ENCODE measurements at regions not wholly inside any gene's neighbourhood (a gene's known extent, or its start where the extent isn't known, plus 50 kb on each side); places are given as distances from the start of the nearest gene placed in this dataset.

DNA sequence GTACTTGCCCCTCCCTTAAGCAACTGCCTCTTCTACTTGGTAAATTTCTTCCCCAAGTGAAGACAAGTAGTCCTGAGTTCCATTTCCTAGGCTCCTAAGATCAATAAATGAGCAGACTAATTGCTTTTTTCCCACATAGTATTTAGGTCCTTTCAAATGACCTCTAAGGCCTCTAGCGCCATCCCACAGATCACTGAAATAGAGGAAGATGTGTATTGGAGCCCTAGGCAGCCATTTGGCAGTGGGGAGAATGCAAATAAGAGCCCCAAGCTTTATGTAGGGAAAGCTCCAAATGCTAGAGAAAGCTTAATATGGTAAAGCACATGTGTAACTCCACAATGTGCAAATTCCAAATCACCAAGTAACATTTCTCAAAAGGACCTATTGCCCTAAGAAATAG lies 316.5 kb upstream of the PHF14 start:
- Histone ChIP-seq H3K9me3 (ENCODE audit: control insufficient read depth, low read depth, low read length) (no peaks in the 10 kb centered on the region), H3K36me3 (ENCODE audit: control insufficient read depth, low read depth, low read length) (no peaks in the 10 kb centered on the region), H3K4me1 (ENCODE audit: control insufficient read depth, low read depth, low read length) (peaks cover 13% of the 10 kb centered on the region), H3K9ac (ENCODE audit: low read length) (no peak overlapping the region), H3K4me3 (ENCODE audit: low read length) (no peak overlapping the region), H3K27ac (ENCODE audit: low read length) (no peak overlapping the region), H3K27me3 (ENCODE audit: control insufficient read depth, insufficient read depth, low read length) (no peaks in the 10 kb centered on the region)

DNA sequence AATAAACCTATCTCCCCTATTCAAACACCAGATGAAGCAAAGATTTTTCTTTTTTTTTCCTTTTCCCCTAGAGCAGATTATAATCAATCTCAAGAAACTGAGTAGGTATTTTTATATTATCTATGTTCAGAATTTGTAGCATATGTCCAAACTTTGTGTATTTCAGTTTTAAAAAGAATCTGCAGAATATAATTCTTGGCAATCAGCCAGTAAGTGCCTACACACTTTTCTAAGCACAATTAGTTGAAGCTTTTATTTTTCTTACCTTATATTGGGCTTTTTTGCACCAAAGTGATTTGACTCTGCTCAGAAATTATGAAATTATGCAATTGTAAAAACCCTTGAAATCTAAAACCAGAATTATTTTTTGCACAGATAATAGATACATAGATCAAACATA lies 315.8 kb upstream of the PHF14 start:
- Histone ChIP-seq H3K9ac (ENCODE audit: low read length) (no peak overlapping the region), H3K36me3 (ENCODE audit: control insufficient read depth, low read depth, low read length) (no peaks in the 10 kb centered on the region), H3K9me3 (ENCODE audit: control insufficient read depth, low read depth, low read length) (no peaks in the 10 kb centered on the region), H3K27ac (ENCODE audit: low read length) (no peak overlapping the region), H3K27me3 (ENCODE audit: control insufficient read depth, insufficient read depth, low read length) (no peaks in the 10 kb centered on the region), H3K4me3 (ENCODE audit: low read length) (no peak overlapping the region), H3K4me1 (ENCODE audit: control insufficient read depth, low read depth, low read length) (peaks cover 13% of the 10 kb centered on the region)

DNA sequence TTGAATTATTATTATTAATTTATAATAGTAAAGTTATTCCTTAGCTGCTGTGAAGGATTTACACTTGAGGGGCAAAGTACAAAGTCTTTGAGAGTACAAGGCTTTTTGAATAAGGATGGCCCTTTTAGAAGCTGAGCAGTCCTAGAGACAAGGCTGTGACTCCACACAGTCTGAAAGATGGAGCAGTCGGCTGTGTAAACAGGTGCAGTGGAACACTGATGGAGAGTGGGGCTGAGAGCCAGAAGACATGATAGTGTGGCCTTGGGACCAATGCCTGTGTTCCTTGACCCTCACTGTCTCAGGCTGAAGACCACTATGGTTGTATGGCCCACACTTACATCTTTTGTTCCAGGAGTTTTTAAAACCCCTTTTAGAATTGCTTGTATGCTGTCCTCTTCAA lies 311.2 kb upstream of the PHF14 start:
- Histone ChIP-seq H3K4me3 (ENCODE audit: low read length) (no peak overlapping the region), H3K27ac (ENCODE audit: low read length) (no peak overlapping the region), H3K9me3 (ENCODE audit: control insufficient read depth, low read depth, low read length) (no peaks in the 10 kb centered on the region), H3K27me3 (ENCODE audit: control insufficient read depth, insufficient read depth, low read length) (no peaks in the 10 kb centered on the region), H3K36me3 (ENCODE audit: control insufficient read depth, low read depth, low read length) (no peaks in the 10 kb centered on the region), H3K4me1 (ENCODE audit: control insufficient read depth, low read depth, low read length) (peaks cover 3% of the 10 kb centered on the region), H3K9ac (ENCODE audit: low read length) (no peak overlapping the region)

- no peak overlapping the region for H3K9ac ChIP-seq (ENCODE audit: low read length)
- H3K4me3 ChIP-seq (ENCODE audit: low read length) = no peak overlapping the region
- H3K4me1 ChIP-seq (ENCODE audit: control insufficient read depth, low read depth, low read length) = no peaks in the 10 kb centered on the region
- H3K9me3 ChIP-seq (ENCODE audit: control insufficient read depth, low read depth, low read length) = no peaks in the 10 kb centered on the region
- H3K27me3 ChIP-seq (ENCODE audit: control insufficient read depth, insufficient read depth, low read length) = no peaks in the 10 kb centered on the region
- no peaks in the 10 kb centered on the region for H3K36me3 ChIP-seq (ENCODE audit: control insufficient read depth, low read depth, low read length)
- no peak overlapping the region for H3K27ac ChIP-seq (ENCODE audit: low read length)
Measured at GRCh38 chr7:10662982-10663884, 310.4 kb upstream of the PHF14 start.

- no peak overlapping the region for H3K27ac ChIP-seq (ENCODE audit: low read length)
- H3K9ac ChIP-seq (ENCODE audit: low read length) = no peak overlapping the region
- H3K4me3 ChIP-seq (ENCODE audit: low read length) = no peak overlapping the region
- H3K36me3 ChIP-seq (ENCODE audit: control insufficient read depth, low read depth, low read length) = no peaks in the 10 kb centered on the region
- H3K9me3 ChIP-seq (ENCODE audit: control insufficient read depth, low read depth, low read length) = no peaks in the 10 kb centered on the region
- H3K4me1 ChIP-seq (ENCODE audit: control insufficient read depth, low read depth, low read length) = no peaks in the 10 kb centered on the region
- no peaks in the 10 kb centered on the region for H3K27me3 ChIP-seq (ENCODE audit: control insufficient read depth, insufficient read depth, low read length)
Measured at GRCh38 chr7:10672186-10672585, 301.5 kb upstream of the PHF14 start.

GRCh38 chr7:10677211-10677610 lies 296.5 kb upstream of the PHF14 start:
- H3K27me3 ChIP-seq (ENCODE audit: control insufficient read depth, insufficient read depth, low read length) = no peaks in the 10 kb centered on the region
- no peaks in the 10 kb centered on the region for H3K36me3 ChIP-seq (ENCODE audit: control insufficient read depth, low read depth, low read length)
- no peaks in the 10 kb centered on the region for H3K9me3 ChIP-seq (ENCODE audit: control insufficient read depth, low read depth, low read length)
- H3K4me1 ChIP-seq (ENCODE audit: control insufficient read depth, low read depth, low read length) = peaks cover 2% of the 10 kb centered on the region
- no peak overlapping the region for H3K9ac ChIP-seq (ENCODE audit: low read length)
- no peak overlapping the region for H3K4me3 ChIP-seq (ENCODE audit: low read length)
- H3K27ac ChIP-seq (ENCODE audit: low read length) = no peak overlapping the region

GRCh38 chr7:10677668-10678232 lies 295.9 kb upstream of the PHF14 start:
- no peak overlapping the region for H3K4me3 ChIP-seq (ENCODE audit: low read length)
- H3K4me1 ChIP-seq (ENCODE audit: control insufficient read depth, low read depth, low read length) = peaks cover 2% of the 10 kb centered on the region
- no peak overlapping the region for H3K27ac ChIP-seq (ENCODE audit: low read length)
- no peaks in the 10 kb centered on the region for H3K9me3 ChIP-seq (ENCODE audit: control insufficient read depth, low read depth, low read length)
- H3K27me3 ChIP-seq (ENCODE audit: control insufficient read depth, insufficient read depth, low read length) = no peaks in the 10 kb centered on the region
- no peaks in the 10 kb centered on the region for H3K36me3 ChIP-seq (ENCODE audit: control insufficient read depth, low read depth, low read length)
- no peak overlapping the region for H3K9ac ChIP-seq (ENCODE audit: low read length)

DNA sequence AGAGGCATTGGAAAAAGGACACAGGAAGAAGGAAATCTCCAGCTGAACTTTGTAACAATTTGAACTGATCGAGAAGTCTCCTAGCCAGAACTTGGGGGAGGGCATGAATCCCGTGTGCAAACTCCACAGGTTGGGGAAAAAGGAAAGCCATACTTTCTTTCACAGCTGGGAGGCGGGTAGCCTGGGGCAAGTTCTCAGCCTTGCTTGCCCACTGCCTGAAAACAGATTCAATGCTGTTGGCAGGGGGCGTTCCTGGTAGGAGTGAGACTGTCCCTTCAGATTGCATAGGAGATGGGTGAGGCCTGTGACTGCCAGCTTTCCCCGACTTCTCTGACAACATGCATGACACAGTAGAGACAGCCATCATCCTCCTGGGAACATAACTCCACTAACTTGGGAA lies 289.1 kb upstream of the PHF14 start:
- H3K9ac ChIP-seq (ENCODE audit: low read length) = no peak overlapping the region
- no peak overlapping the region for H3K4me3 ChIP-seq (ENCODE audit: low read length)
- H3K27me3 ChIP-seq (ENCODE audit: control insufficient read depth, insufficient read depth, low read length) = no peaks in the 10 kb centered on the region
- H3K9me3 ChIP-seq (ENCODE audit: control insufficient read depth, low read depth, low read length) = no peaks in the 10 kb centered on the region
- no peaks in the 10 kb centered on the region for H3K36me3 ChIP-seq (ENCODE audit: control insufficient read depth, low read depth, low read length)
- H3K27ac ChIP-seq (ENCODE audit: low read length) = no peak overlapping the region
- H3K4me1 ChIP-seq (ENCODE audit: control insufficient read depth, low read depth, low read length) = peaks cover 2% of the 10 kb centered on the region

GRCh38 chr7:10685040-10685439 lies 288.6 kb upstream of the PHF14 start:
- H3K9ac ChIP-seq (ENCODE audit: low read length) = no peak overlapping the region
- peaks cover 2% of the 10 kb centered on the region for H3K4me1 ChIP-seq (ENCODE audit: control insufficient read depth, low read depth, low read length)
- no peak overlapping the region for H3K4me3 ChIP-seq (ENCODE audit: low read length)
- H3K9me3 ChIP-seq (ENCODE audit: control insufficient read depth, low read depth, low read length) = no peaks in the 10 kb centered on the region
- H3K36me3 ChIP-seq (ENCODE audit: control insufficient read depth, low read depth, low read length) = no peaks in the 10 kb centered on the region
- H3K27me3 ChIP-seq (ENCODE audit: control insufficient read depth, insufficient read depth, low read length) = no peaks in the 10 kb centered on the region
- no peak overlapping the region for H3K27ac ChIP-seq (ENCODE audit: low read length)

DNA sequence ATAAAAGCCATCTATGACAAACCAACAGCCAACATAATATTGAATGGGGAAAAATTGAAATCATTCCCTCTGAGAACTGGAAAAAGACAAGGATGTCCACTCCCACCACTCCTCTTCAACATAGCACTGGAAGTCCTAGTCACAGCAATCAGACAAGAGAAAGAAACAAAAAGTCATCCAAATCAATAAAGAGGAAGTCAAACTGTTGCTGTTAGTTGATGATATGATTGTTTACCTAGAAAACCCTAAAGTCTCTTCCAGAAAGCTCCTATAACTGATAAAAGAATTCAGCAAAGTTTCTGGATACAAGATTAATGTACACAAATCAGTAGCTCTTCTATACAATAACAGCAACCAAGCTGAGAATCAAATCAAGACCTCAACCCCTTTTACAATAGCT lies 285.1 kb upstream of the PHF14 start:
- no peak overlapping the region for H3K9ac ChIP-seq (ENCODE audit: low read length)
- no peak overlapping the region for H3K4me3 ChIP-seq (ENCODE audit: low read length)
- no peaks in the 10 kb centered on the region for H3K4me1 ChIP-seq (ENCODE audit: control insufficient read depth, low read depth, low read length)
- H3K9me3 ChIP-seq (ENCODE audit: control insufficient read depth, low read depth, low read length) = no peaks in the 10 kb centered on the region
- no peak overlapping the region for H3K27ac ChIP-seq (ENCODE audit: low read length)
- H3K27me3 ChIP-seq (ENCODE audit: control insufficient read depth, insufficient read depth, low read length) = no peaks in the 10 kb centered on the region
- H3K36me3 ChIP-seq (ENCODE audit: control insufficient read depth, low read depth, low read length) = no peaks in the 10 kb centered on the region

GRCh38 chr7:10696064-10696463 lies 277.6 kb upstream of the PHF14 start:
- H3K4me1 ChIP-seq (ENCODE audit: control insufficient read depth, low read depth, low read length) = no peaks in the 10 kb centered on the region
- H3K27ac ChIP-seq (ENCODE audit: low read length) = no peak overlapping the region
- no peaks in the 10 kb centered on the region for H3K27me3 ChIP-seq (ENCODE audit: control insufficient read depth, insufficient read depth, low read length)
- H3K4me3 ChIP-seq (ENCODE audit: low read length) = no peak overlapping the region
- H3K9ac ChIP-seq (ENCODE audit: low read length) = no peak overlapping the region
- no peaks in the 10 kb centered on the region for H3K9me3 ChIP-seq (ENCODE audit: control insufficient read depth, low read depth, low read length)
- H3K36me3 ChIP-seq (ENCODE audit: control insufficient read depth, low read depth, low read length) = no peaks in the 10 kb centered on the region

GRCh38 chr7:10703059-10703458 lies 270.6 kb upstream of the PHF14 start:
- Histone ChIP-seq H3K9me3 (ENCODE audit: control insufficient read depth, low read depth, low read length) (no peaks in the 10 kb centered on the region), H3K27me3 (ENCODE audit: control insufficient read depth, insufficient read depth, low read length) (no peaks in the 10 kb centered on the region), H3K9ac (ENCODE audit: low read length) (no peak overlapping the region), H3K27ac (ENCODE audit: low read length) (no peak overlapping the region), H3K4me3 (ENCODE audit: low read length) (no peak overlapping the region), H3K36me3 (ENCODE audit: control insufficient read depth, low read depth, low read length) (no peaks in the 10 kb centered on the region), H3K4me1 (ENCODE audit: control insufficient read depth, low read depth, low read length) (no peaks in the 10 kb centered on the region)
